SK-N-SH treated with all-trans-retinoic acid at 6 μM for 48 hours (cell line): ENCODE measurements at regions not wholly inside any gene's neighbourhood (a gene's known extent, or its start where the extent isn't known, plus 50 kb on each side); places are given as distances from the start of the nearest gene placed in this dataset.

Source experiments
- ATAC-seq: fragments of 200-7000 bp; cut with Tn5 transposase; 3 replicates; pipeline ENCODE4 v1.9.1; 2020; ENCODE audit warnings: mild to moderate bottlenecking, moderate library complexity
- ARNTL ChIP-seq: fragments of 450-650 bp; formaldehyde crosslinking; IDR thresholded peaks from 2 replicates; pipeline ENCODE4 v1.5.0; 2020; ENCODE audit warnings: low read depth, mild to moderate bottlenecking, moderate library complexity, borderline replicate concordance
- CSDC2 ChIP-seq: fragments of 250-450 bp; sonication (Bioruptor Pico); IDR thresholded peaks from 2 replicates; pipeline ENCODE4 v1.5.0; 2020; ENCODE audit warnings: mild to moderate bottlenecking, moderate library complexity
- CSRNP3 ChIP-seq: fragments of 250-450 bp; sonication (Bioruptor Pico); IDR thresholded peaks from 2 replicates; pipeline ENCODE4 v1.5.1; 2021; ENCODE audit warnings: mild to moderate bottlenecking, moderate library complexity
- ESRRG ChIP-seq: fragments of 250-450 bp; sonication (Bioruptor Pico); IDR thresholded peaks from 2 replicates; pipeline ENCODE4 v1.6.1; 2021; ENCODE audit warnings: mild to moderate bottlenecking
- GLIS3 ChIP-seq: fragments of 250-450 bp; sonication (Bioruptor Pico); IDR thresholded peaks from 2 replicates; pipeline ENCODE4 v1.5.0; 2020; ENCODE audit warnings: mild to moderate bottlenecking, moderate library complexity
- ISL1 ChIP-seq: fragments of 250-450 bp; sonication (Bioruptor Pico); IDR thresholded peaks from 2 replicates; pipeline ENCODE4 v2.1.2; 2022; ENCODE audit warnings: mild to moderate bottlenecking, moderate library complexity
- OSR1 ChIP-seq: fragments of 250-450 bp; sonication (Bioruptor Pico); IDR thresholded peaks from 2 replicates; pipeline ENCODE4 v1.8.0; 2022; ENCODE audit warnings: moderate library complexity, mild to moderate bottlenecking, inconsistent platforms
- PATZ1 ChIP-seq: fragments of 250-450 bp; sonication (Bioruptor Pico); IDR thresholded peaks from 2 replicates; pipeline ENCODE4 v1.8.0; 2020; ENCODE audit warnings: mild to moderate bottlenecking, moderate library complexity, borderline replicate concordance
- POU6F1 ChIP-seq: fragments of 250-450 bp; sonication (Bioruptor Pico); IDR thresholded peaks from 2 replicates; pipeline ENCODE4 v1.8.0; 2021; ENCODE audit warnings: low read depth, mild to moderate bottlenecking, moderate library complexity, borderline replicate concordance
- PPARA ChIP-seq: fragments of 250-450 bp; sonication (Bioruptor Pico); IDR thresholded peaks from 2 replicates; pipeline ENCODE4 v1.5.0; 2020; ENCODE audit warnings: mild to moderate bottlenecking, borderline replicate concordance
- RARB ChIP-seq: fragments of 250-450 bp; sonication (Bioruptor Pico); IDR thresholded peaks from 2 replicates; pipeline ENCODE4 v1.8.0; 2021; ENCODE audit warnings: mild to moderate bottlenecking, moderate library complexity
- SNAI2 ChIP-seq: fragments of 250-450 bp; sonication (Bioruptor Pico); IDR thresholded peaks from 2 replicates; pipeline ENCODE4 v1.5.0; 2020; ENCODE audit warnings: mild to moderate bottlenecking, moderate library complexity
- TCF4 ChIP-seq: fragments of 250-450 bp; sonication (Bioruptor Pico); IDR thresholded peaks from 2 replicates; pipeline ENCODE4 v1.8.0; 2021; ENCODE audit warnings: mild to moderate bottlenecking, moderate library complexity, borderline replicate concordance
- TOX ChIP-seq: fragments of 250-450 bp; sonication (Bioruptor Pico); IDR thresholded peaks from 2 replicates; pipeline ENCODE4 v1.8.0; 2021; ENCODE audit warnings: mild to moderate bottlenecking, moderate library complexity, borderline replicate concordance
- ZC3H10 ChIP-seq: fragments of 250-450 bp; sonication (Bioruptor Pico); IDR thresholded peaks from 2 replicates; pipeline ENCODE4 v1.5.1; 2021; ENCODE audit warnings: mild to moderate bottlenecking, moderate library complexity
- ZFP3 ChIP-seq: fragments of 250-450 bp; sonication (Bioruptor Pico); IDR thresholded peaks from 2 replicates; pipeline ENCODE4 v1.5.0; 2020; ENCODE audit warnings: mild to moderate bottlenecking, moderate library complexity
- ZFP30 ChIP-seq: fragments of 450-650 bp; formaldehyde crosslinking; IDR thresholded peaks from 2 replicates; pipeline ENCODE4 v1.5.0; 2022; ENCODE audit warnings: mild to moderate bottlenecking, moderate library complexity
- ZNF70 ChIP-seq: fragments of 450-650 bp; formaldehyde crosslinking; IDR thresholded peaks from 2 replicates; pipeline ENCODE4 v1.5.0; 2020; ENCODE audit warnings: mild to moderate bottlenecking, moderate library complexity
- ZNF8 ChIP-seq: fragments of 450-650 bp; formaldehyde crosslinking; IDR thresholded peaks from 2 replicates; pipeline ENCODE4 v1.5.0; 2020; ENCODE audit warnings: mild to moderate bottlenecking, moderate library complexity
- TF ChIP-seq, protein P1 (sequence below): fragments of 250-450 bp; sonication (Bioruptor Pico); IDR thresholded peaks from 2 replicates; pipeline ENCODE4 v1.5.0; 2020; ENCODE audit warnings: mild to moderate bottlenecking, moderate library complexity
- TF ChIP-seq, protein P2 (sequence below): fragments of 250-450 bp; sonication (Bioruptor Pico); IDR thresholded peaks from 2 replicates; pipeline ENCODE4 v1.5.1; 2020; ENCODE audit warnings: low read depth, mild to moderate bottlenecking, moderate library complexity

DNA sequence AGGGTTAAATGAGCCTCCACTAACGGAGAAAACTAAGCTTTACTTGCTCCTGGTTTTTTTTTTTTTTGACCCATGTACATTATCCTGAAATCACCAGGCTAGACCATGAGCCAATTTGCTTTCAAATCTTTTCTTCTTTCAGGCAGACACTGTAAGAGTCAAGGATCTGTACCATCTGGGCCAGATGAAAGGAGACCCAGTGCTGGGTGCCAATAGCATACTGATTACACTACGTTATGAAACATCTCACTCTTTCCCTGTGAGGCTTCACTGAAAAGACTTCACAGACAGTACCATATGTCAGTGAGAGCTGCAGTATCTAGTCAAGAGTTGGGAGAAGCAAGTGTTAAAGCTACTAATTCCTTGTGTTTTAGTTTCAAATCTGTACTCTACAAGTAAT, 161.2 kb upstream of the PTPRD start (continued):
- TF ChIP-seq, protein P1, sequence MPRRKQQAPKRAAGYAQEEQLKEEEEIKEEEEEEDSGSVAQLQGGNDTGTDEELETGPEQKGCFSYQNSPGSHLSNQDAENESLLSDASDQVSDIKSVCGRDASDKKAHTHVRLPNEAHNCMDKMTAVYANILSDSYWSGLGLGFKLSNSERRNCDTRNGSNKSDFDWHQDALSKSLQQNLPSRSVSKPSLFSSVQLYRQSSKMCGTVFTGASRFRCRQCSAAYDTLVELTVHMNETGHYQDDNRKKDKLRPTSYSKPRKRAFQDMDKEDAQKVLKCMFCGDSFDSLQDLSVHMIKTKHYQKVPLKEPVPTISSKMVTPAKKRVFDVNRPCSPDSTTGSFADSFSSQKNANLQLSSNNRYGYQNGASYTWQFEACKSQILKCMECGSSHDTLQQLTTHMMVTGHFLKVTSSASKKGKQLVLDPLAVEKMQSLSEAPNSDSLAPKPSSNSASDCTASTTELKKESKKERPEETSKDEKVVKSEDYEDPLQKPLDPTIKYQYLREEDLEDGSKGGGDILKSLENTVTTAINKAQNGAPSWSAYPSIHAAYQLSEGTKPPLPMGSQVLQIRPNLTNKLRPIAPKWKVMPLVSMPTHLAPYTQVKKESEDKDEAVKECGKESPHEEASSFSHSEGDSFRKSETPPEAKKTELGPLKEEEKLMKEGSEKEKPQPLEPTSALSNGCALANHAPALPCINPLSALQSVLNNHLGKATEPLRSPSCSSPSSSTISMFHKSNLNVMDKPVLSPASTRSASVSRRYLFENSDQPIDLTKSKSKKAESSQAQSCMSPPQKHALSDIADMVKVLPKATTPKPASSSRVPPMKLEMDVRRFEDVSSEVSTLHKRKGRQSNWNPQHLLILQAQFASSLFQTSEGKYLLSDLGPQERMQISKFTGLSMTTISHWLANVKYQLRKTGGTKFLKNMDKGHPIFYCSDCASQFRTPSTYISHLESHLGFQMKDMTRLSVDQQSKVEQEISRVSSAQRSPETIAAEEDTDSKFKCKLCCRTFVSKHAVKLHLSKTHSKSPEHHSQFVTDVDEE = no peak
- TF ChIP-seq CSRNP3 (CRISPR knock-in tag) = no peak
- TF ChIP-seq ZFP30 (CRISPR knock-in tag) = no peak
- no peak for TF ChIP-seq SNAI2
- TF ChIP-seq TCF4 (CRISPR knock-in tag) = no peak
- TF ChIP-seq ZC3H10 (CRISPR knock-in tag) = no peak
- no peak for TF ChIP-seq CSDC2 (CRISPR knock-in tag)
- no peak for TF ChIP-seq PPARA

GRCh38 chr9:10785255-10785654, 172.5 kb upstream of the PTPRD start:
- no peak for ATAC-seq
- TF ChIP-seq CSRNP3 (CRISPR knock-in tag) = no peak
- no peak for TF ChIP-seq RARB (CRISPR knock-in tag)
- no peak for TF ChIP-seq ARNTL (CRISPR knock-in tag)
- TF ChIP-seq ZFP3 = no peak
- no peak for TF ChIP-seq POU6F1 (CRISPR knock-in tag)
- no peak for TF ChIP-seq TOX (CRISPR knock-in tag)
- no peak for TF ChIP-seq ZFP30 (CRISPR knock-in tag)
- no peak for TF ChIP-seq ZNF8 (CRISPR knock-in tag)
- TF ChIP-seq ESRRG (CRISPR knock-in tag) = no peak
- no peak for TF ChIP-seq ZC3H10 (CRISPR knock-in tag)
- no peak for TF ChIP-seq ZNF70 (CRISPR knock-in tag)
- TF ChIP-seq, protein P1 = no peak
- no peak for TF ChIP-seq OSR1 (CRISPR knock-in tag)
- TF ChIP-seq CSDC2 (CRISPR knock-in tag) = no peak
- no peak for TF ChIP-seq PPARA
- no peak for TF ChIP-seq ISL1
- no peak for TF ChIP-seq SNAI2
- TF ChIP-seq GLIS3 = no peak
- TF ChIP-seq, protein P2, sequence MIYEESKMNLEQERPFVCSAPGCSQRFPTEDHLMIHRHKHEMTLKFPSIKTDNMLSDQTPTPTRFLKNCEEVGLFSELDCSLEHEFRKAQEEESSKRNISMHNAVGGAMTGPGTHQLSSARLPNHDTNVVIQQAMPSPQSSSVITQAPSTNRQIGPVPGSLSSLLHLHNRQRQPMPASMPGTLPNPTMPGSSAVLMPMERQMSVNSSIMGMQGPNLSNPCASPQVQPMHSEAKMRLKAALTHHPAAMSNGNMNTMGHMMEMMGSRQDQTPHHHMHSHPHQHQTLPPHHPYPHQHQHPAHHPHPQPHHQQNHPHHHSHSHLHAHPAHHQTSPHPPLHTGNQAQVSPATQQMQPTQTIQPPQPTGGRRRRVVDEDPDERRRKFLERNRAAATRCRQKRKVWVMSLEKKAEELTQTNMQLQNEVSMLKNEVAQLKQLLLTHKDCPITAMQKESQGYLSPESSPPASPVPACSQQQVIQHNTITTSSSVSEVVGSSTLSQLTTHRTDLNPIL (CRISPR knock-in tag) = no peak
- no peak for TF ChIP-seq PATZ1 (CRISPR knock-in tag)
